Gastroesophageal sphincter (tissue), 4 donors: ENCODE measurements at regions not wholly inside any gene's neighbourhood (a gene's known extent, or its start where the extent isn't known, plus 50 kb on each side); places are given as distances from the start of the nearest gene placed in this dataset.

ENCODE experiments used
- ATAC-seq: fragments of 150-250 bp; one replicate; pipeline ENCODE4 v1.9.1; 2016; ENCODE audit warnings: mild to moderate bottlenecking, moderate library complexity
- H3K27ac ChIP-seq, 4 donors: fragments of 200-600 bp; sonication (generic) in 3 of 4; 1 replicate in 3 of 4; 2 replicates in 1 of 4; pipeline ENCODE4 v1.5.1; 2016 to 2019
- H3K27me3 ChIP-seq: fragments of 200-600 bp; sonication (generic); one replicate; pipeline ENCODE4 v1.5.1; 2019
- H3K36me3 ChIP-seq, 2 donors: fragments of 200-600 bp; sonication (generic); one replicate each; pipeline ENCODE4 v1.5.1; 2019; ENCODE audit warnings: control low read depth in 1 of 2
- H3K4me1 ChIP-seq, 3 donors: fragments of 200-600 bp; sonication (generic); 1 replicate in 2 of 3; 2 replicates in 1 of 3; pipeline ENCODE4 v1.5.1; 2016 to 2019; ENCODE audit warnings: control low read depth in 2 of 3
- H3K4me3 ChIP-seq, 2 donors: fragments of 200-600 bp; sonication (generic); one replicate each; pipeline ENCODE4 v1.5.1; 2019; ENCODE audit warnings: mild to moderate bottlenecking in 1 of 2, moderate library complexity in 1 of 2
- H3K9me3 ChIP-seq, 3 donors: fragments of 200-600 bp; sonication (generic); one replicate each; pipeline ENCODE4 v1.5.1; 2017 to 2019; ENCODE audit warnings: control low read depth in 2 of 3
- EP300 ChIP-seq: sonication (generic); formaldehyde crosslinking; IDR thresholded peaks from one replicate; pipeline ENCODE4 v1.6.1; 2017; ENCODE audit warnings: antibody characterized with exemption, mild to moderate bottlenecking
- POLR2A ChIP-seq, 2 donors: fragments of 450-650 bp; IDR thresholded peaks; one replicate each; pipeline ENCODE4 v1.6.1; 2017; ENCODE audit warnings: antibody characterized with exemption in 2 of 2, mild to moderate bottlenecking in 2 of 2, moderate library complexity in 1 of 2
- POLR2AphosphoS5 ChIP-seq: sonication (generic); formaldehyde crosslinking; IDR thresholded peaks from one replicate; pipeline ENCODE4 v1.6.1; 2017; ENCODE audit warnings: antibody characterized with exemption
- WGBS, 2 donors: methylation state at CpG; one replicate each; pipeline ENCODE4 v1.1.5; 2018; ENCODE audit warnings: low coverage in 1 of 2; 5-methylcytosine and 5-hydroxymethylcytosine counted together
- TF ChIP-seq, protein P1 (sequence below), 4 experiments: fragments of 200-600 bp in 2 of 4; fragments of 450-650 bp in 2 of 4; sonication (generic) in 1 of 4; IDR thresholded peaks; one replicate each; pipeline ENCODE4 v1.5.1; 2017 to 2019; ENCODE audit warnings: antibody characterized with exemption in 4 of 4, mild to moderate bottlenecking in 2 of 4, moderate library complexity in 2 of 4

DNA sequence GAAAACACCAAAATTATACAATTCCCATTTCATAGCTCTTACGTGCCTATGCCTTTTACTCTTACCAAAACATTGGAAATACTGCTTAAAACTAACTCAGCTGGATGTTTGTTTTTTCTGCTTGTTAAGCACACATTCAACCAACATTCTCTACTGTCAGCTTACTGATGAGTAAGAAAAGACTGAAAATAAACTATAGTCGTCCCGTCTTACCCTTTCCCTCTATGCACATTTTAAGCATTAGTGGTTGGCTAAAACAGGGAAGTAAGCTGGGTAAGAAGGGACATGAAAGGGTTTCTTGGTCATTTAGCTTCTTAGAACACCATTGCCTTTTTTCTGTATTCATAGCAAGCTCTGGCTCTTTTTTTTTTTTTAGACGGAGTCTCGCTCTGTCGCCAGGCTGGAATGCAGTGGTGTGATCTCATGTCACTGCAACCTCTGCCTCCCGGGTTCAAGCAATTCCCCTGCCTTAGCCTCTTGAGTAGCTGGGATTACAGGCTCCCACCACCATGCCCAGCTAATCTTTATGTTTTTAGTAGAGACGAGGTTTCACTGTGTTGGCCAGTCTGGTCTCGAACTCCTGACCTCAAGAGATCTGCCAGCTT lies 232.1 kb upstream of the PCSK5 start:
- Histone ChIP-seq H3K4me1 (no peaks in the 10 kb centered on the region), H3K36me3 (no peaks in the 10 kb centered on the region), H3K4me3 (no peak overlapping the region), H3K27me3 (no peaks in the 10 kb centered on the region), H3K27ac (no peak overlapping the region), H3K9me3 (no peaks in the 10 kb centered on the region)
- TF ChIP-seq, protein P1, sequence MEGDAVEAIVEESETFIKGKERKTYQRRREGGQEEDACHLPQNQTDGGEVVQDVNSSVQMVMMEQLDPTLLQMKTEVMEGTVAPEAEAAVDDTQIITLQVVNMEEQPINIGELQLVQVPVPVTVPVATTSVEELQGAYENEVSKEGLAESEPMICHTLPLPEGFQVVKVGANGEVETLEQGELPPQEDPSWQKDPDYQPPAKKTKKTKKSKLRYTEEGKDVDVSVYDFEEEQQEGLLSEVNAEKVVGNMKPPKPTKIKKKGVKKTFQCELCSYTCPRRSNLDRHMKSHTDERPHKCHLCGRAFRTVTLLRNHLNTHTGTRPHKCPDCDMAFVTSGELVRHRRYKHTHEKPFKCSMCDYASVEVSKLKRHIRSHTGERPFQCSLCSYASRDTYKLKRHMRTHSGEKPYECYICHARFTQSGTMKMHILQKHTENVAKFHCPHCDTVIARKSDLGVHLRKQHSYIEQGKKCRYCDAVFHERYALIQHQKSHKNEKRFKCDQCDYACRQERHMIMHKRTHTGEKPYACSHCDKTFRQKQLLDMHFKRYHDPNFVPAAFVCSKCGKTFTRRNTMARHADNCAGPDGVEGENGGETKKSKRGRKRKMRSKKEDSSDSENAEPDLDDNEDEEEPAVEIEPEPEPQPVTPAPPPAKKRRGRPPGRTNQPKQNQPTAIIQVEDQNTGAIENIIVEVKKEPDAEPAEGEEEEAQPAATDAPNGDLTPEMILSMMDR (IDR thresholded peaks at IDR 0.05), result no peak
- TF ChIP-seq POLR2AphosphoS5, result no peak
- no peak for TF ChIP-seq EP300
- TF ChIP-seq POLR2A (IDR thresholded peaks at IDR 0.05), result no peak
- no peak for ATAC-seq
- 58 to 59% methylated on average over 4 to 9 of the region's 9 CpGs for WGBS, 2 donors

DNA sequence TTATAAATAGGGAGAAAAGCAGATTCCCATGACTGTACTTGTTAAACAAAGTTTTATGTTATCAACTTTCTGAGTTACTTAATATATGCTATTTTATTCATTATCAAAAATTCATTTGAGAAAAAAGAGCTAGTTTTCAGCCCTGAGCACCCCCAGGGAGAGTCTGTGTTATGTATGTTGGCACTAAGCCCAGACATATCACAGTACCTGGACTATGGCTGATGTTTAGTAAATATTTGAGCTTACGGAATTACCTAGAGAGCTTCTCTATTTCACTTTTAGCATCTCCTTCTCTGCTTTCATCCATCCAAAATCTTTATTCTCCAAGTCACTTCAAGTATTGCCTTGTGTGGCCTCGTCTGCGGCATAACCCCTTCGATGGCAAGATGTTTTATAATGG lies 225.9 kb upstream of the PCSK5 start:
- Histone ChIP-seq H3K9me3 (no peaks in the 10 kb centered on the region), H3K4me3 (no peak overlapping the region), H3K4me1 (no peaks in the 10 kb centered on the region), H3K36me3 (no peaks in the 10 kb centered on the region), H3K27ac (no peak overlapping the region), H3K27me3 (no peaks in the 10 kb centered on the region)
- TF ChIP-seq POLR2AphosphoS5 (no peak), EP300 (no peak), POLR2A (IDR thresholded peaks at IDR 0.05) (no peak)
- TF ChIP-seq, protein P1 (IDR thresholded peaks at IDR 0.05), result no peak
- ATAC-seq, result no peak
- 54 to 85% methylated on average over 1 to 4 of the region's 4 CpGs for WGBS, 2 donors

DNA sequence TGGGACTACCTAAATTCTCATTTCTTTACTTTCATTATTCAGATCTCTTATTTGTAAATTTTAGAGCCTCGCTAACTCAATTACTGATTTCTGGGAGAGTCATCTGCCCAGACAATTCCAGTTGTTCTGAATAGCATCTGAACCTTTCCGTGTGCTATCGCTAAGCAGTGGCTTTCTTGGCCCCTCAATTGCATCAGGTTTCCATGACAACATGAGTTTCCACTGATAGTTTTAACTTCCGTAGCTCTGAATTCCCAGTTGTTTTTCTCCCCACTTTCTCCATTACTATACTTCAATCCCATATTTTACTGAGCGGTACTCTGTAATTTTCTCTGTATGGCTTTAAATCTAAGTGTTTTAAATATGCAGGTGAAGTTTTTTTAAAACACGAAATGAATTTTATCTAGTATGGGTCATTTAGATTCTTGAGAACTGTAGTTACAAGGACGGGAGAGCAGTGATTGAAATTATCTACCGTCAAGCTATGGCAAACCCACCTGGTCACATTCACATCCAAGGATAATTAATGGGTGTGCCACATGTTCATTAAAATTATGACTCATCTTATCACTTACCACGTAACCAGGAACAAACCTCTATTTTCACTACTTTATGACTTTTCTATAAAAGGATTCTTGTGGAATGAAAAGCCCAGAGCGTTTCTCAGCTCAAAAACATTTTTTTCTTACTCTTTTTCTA lies 223.5 kb upstream of the PCSK5 start:
- Histone ChIP-seq H3K9me3 (no peaks in the 10 kb centered on the region), H3K27me3 (no peaks in the 10 kb centered on the region), H3K27ac (no peak overlapping the region), H3K4me3 (no peak overlapping the region), H3K36me3 (no peaks in the 10 kb centered on the region), H3K4me1 (no peaks in the 10 kb centered on the region)
- WGBS, 2 donors, result 65 to 87% methylated on average over 8 to 10 of the region's 10 CpGs
- ATAC-seq, result no peak
- TF ChIP-seq EP300 (no peak), POLR2A (IDR thresholded peaks at IDR 0.05) (no peak)
- TF ChIP-seq, protein P1 (IDR thresholded peaks at IDR 0.05), result no peak

DNA sequence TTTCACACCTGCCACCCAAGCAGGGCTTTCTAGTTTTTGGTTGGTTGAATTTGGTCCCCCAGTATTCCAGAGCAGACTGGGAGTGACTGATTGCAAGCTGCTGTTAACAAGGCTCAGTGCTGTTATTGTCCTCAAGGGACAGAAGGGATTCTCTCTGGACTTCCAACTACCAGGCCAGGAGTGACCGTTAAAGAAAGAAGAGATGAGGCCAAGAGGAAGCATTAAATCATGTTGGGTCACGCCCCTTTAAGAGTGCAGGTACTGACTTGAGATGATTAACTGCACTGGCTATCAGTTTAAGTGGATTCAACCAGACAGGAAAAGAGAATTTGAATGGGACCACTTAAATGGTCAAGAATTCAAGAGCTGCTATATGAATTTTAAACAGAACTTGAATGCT lies 220.8 kb upstream of the PCSK5 start:
- 47 to 89% methylated on average over 1 to 2 of the region's 2 CpGs for WGBS, 2 donors
- no peak for ATAC-seq
- H3K4me1 ChIP-seq, result no peaks in the 10 kb centered on the region

More for the DNA sequence above, 220.8 kb upstream of the PCSK5 start:
- peaks cover 0 to 8% (median 0%) of the 10 kb centered on the region in 3 donors for H3K9me3 ChIP-seq
- no peak overlapping the region for H3K27ac ChIP-seq
- no peak for TF ChIP-seq POLR2AphosphoS5
- no peak for TF ChIP-seq EP300
- TF ChIP-seq POLR2A (IDR thresholded peaks at IDR 0.05), result no peak
- TF ChIP-seq, protein P1 (IDR thresholded peaks at IDR 0.05), result no peak
- no peaks in the 10 kb centered on the region for H3K27me3 ChIP-seq
- H3K4me3 ChIP-seq, result no peak overlapping the region
- H3K36me3 ChIP-seq, result no peaks in the 10 kb centered on the region
